ENCODE measurements at regions not wholly inside any gene's neighbourhood (a gene's known extent, or its start where the extent isn't known, plus 50 kb on each side); places are given as distances from the start of the nearest gene placed in this dataset.

DNA sequence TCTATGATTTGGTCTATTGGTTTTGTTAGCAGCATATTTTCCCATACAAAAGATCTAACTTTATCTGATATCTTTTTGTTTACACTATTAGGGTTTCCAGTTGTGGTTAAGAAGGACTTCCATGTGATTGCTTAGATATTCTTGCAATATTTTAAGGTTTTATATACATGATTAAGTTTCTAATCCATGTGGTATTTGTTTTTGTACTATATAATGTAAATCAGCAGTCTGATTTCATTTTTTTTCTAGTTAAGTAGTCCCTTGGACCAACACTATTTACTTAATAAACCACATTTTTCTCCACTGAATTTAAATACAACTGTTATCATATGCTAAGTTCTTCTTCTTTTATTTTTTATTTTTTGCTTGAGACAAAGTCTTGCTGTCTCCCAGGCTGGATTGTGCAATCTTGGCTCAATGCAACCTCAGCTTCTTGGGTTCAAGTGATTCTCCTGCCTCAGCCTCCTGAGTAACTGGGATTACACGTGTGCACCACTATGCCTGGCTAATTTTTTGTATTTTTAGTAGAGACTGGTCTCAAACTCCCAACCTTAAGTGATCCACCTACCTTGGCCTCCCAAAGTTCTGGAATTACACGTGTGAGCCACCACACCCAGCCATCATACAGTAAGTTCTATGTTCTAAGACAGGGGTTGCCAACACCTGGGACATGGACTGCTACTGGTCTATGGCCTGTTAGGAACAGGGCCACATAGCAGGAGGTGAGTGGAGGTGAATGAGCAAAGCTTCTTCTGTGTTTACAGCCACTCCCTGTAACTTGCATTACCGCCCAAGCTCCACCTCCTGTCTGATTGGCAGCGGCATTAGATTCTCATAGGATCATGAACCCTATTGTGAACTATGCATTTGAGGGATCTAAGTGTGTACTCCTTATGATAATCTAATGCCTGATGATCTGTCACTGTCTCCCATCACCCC, 58.5 kb upstream of the RAB27B start:
- no peak for DNase-seq (ENCODE audit: low spot score)

DNA sequence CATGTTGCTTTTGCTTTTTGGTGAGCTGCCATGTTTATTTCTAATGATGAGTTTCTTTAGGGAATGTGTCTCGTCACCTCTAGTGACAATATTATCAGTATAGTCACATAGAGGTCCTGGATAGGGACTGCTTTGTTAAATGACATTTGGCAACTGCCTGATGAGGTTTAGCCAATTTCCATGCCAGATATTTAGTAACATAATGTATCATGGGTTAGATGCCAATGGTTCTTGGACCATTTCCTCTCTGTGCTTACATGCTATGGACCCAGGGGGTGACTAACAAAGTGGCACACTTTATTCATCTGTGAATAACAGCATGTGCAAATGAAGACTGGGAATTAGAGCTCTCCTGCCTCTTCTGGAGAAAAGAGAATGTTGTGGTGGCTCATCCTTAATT, 56.2 kb upstream of the RAB27B start:
- no peak for DNase-seq (ENCODE audit: low spot score)

DNA sequence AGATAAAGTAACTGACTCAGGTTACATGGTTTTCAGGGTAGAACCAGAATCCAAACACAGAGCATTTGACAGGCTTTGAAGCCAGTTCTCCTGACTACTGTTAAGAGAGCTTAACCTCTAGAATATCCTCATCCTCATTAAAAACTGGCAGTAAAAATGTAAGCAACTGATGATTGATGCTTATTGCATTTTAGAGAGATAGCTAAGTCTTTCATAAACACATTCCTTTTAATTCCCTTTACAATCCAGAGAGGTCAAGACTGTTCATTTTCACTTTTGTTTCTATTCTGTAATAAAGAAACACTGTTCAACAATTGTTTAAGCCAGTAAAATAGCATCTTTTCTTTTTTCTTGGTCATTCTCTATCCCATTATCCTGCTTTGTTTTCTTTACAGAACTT, 53.9 kb upstream of the RAB27B start:
- DNase-seq (ENCODE audit: low spot score): no peak

DNA sequence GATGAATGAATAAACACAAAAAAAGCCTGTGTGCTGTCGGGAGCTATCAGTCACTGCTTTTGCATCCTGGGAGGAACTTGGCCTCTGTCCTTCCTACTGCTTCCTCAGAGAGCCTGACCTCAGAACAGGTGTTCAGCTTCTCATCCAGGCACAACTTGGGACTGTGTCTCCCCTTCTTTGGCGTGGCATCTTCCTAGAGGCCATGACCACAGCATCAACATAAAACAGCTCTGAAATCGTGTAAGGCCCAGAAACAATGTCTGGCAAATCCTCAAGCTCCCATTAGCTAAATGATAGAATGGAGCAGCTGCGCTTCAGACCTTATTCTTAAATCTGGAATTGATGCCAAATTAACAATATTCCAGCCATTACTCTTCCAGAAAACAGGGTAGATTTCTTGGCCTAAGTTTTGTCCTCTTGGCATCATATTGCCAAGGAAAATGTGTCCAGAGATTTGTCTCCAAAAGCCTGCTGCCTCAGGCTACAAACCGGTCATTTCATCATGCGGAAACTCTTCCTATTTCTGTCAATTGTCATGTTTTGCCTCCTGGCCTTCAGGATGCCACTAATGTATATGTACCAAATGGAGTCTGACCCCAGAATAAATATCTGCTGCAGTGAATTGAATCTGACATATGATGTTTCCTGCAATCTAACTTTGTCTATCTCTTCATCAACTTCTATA, 53.2 kb upstream of the RAB27B start:
- DNase-seq (ENCODE audit: low spot score): no peak

DNA sequence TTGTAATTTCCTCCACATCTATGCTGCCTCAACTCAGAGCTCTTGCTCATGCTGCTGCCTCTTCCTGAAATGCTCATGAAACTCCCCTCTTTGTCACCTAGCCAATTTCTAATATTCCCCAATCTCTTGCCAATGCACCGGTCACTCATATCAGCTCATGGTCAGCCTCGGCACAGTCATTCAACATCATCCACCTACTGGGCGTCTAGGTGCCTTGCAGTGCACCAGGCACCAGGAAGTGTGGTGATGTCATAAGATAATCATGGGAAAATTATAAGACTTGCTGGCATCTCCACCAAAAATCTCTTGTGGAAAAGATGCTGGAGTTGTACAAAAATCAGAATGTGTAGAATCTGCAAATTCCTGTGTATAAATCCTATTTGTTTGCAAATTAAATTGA, 52.6 kb upstream of the RAB27B start:
- DNase-seq (ENCODE audit: low spot score): no peak

DNA sequence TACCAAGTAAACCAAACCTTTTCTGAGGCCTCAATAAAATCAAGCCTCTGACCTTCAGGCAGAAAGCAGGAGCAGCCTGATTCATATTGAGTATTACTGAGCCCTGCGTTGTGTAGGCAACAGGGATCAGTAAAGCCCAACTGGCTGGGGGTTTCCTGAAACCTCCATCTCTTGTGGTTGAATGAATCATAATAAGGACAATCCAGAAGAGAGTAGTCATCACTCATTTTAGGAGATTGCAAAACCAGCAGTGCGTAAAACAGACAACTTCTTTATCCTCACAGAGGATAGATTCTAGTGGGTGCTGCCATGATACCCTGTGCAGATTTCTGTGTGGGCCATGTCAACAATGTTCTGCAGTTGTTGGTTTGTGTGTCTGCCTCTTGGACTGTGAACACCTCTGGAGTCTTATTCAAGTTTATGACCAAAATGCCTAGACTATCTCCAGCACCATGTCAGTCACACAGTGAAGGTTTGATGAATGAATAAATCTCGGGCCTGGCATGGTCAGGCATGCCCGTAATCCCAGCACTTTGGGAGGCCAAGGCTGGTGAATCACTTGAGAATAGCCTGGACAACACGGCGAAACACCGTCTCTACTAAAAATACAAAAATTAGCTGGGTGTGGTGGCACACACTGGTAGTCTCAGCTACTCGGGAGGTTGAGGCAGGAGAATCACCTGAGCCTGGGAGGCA, 51.8 kb upstream of the RAB27B start:
- DNase-seq (ENCODE audit: low spot score): no peak

DNA sequence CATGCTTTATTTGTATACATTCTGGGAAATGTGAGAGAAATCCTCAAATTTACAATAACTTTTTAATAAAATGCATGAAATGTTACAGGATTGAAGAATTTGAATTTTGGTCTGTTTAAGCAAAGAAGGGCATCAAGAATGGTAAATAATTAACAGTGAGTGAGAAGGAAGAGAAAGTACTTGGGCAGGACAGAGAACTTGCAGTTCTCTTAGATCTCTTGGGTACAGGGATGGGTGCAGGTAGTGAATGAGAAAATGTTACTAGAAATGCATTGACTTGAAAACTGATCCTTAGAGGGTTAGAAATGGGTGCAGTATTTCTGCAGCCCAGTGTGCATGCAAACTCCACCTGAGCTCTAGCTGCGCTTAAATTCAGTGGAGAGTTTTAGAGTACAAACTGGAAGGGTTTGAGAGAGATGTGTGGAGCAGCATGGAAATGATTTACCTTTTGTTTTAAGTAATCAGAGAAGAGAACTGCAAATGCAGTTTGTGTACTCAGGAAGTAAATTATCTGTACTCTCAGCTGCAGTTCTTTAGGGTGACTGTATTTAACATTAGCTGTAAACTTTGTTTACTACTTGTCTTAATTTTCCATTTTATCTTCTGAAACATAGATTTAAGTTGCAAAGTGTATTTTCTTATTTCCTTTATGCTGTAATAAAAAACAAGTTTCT, 51.0 kb upstream of the RAB27B start:
- DNase-seq (ENCODE audit: low spot score): no peak

DNA sequence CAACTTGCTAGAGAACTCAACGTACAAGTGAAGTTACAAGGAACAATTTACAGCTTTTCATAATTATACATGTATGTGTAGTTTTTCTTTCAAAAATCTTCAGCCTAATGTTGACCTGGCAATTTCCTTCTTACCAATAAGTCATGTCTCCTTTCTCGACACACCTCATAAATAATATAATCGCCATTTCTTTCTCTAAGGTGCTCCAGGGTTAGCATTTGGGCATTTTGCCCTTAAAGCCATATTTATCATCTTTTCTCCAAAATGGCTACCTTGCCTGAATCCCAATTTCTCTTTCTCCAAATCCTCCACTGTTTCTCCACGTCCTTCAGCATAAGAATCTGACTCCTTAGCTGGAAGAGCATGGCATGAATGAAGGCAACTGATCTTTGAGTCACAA, 50.3 kb upstream of the RAB27B start:
- DNase-seq (ENCODE audit: low spot score): no peak

Data from iPS-NIHi11 (cell line).